NCI-H1105 treated with DMSO at 0.1 percent for 48 hours (cell line): ENCODE measurements at regions not wholly inside any gene's neighbourhood (a gene's known extent, or its start where the extent isn't known, plus 50 kb on each side); places are given as distances from the start of the nearest gene placed in this dataset.
"Not testable (repeated sequence)": the region's sequence is repeated elsewhere in the genome, so short reads cannot be mapped to it uniquely, and the experiment has no call there.

Source experiments
- DNase-seq: peaks from one replicate; lab custom pipeline; 2025; lab: John Stamatoyannopoulos, UW

- not testable (repeated sequence) for DNase-seq
These were observed 106.4 kb downstream of the SHOX start for GRCh38 chrX:737021-737420.

DNA sequence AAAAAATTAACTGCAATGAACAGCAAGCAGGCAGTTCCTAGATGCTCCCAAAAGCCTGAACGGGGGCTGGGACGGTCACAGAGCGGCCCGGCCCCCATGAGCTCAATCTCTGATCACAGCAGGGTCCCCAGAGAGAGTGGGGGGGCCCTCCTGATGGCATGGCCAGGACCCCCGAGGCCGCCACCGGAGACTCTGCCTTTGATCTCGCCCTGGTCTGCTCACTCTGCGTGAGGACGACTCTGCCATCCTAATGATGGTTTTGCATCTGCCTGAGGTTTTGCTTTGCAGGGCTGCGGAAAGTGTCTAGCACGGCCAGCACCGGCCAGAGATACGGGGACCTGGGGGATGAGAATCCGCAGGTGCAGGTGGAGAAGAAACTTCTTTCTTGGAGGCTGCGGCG, 103.8 kb downstream of the SHOX start:
- no peak for DNase-seq

DNA sequence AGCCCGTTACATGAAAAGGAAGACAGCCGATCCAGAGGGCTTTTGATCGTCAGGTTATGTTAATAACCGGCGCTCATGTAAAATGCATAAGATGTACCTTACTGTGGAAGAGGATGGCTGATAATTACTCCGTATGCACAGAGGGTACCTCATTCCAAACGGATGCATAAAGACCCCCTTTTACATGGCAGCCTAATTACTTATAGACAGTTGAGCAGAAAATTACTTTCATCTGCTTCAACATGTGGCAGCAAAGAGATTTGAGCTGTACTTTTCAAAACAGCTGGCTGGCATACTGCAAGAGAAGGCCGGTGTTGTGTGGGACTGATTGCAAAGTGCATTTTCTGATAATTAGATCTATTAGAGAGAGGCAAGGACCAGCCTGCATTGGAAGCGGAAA, 103.4 kb downstream of the SHOX start:
- DNase-seq: no peak

- no peak for DNase-seq
These were observed 99.2 kb downstream of the SHOX start for GRCh38 chrX:729583-730409.

DNA sequence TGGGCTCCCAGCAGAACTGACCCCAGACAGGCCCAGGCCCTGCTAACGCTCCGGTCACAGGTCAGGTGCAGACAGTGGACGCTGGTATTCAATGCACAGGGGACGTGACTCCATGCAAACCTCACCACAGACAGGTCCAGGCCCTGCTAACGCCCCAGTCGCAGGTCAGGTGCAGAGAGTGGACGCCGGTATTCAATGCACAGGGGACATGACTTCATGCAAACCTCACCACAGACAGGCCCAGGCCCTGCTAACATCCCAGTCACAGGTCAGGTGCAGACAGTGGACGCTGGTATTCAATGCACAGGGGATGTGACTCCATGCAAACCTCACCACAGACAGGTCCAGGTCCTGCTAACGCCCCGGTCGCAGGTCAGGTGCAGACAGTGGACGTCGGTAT, 98.5 kb downstream of the SHOX start:
- DNase-seq: not testable (repeated sequence)

DNA sequence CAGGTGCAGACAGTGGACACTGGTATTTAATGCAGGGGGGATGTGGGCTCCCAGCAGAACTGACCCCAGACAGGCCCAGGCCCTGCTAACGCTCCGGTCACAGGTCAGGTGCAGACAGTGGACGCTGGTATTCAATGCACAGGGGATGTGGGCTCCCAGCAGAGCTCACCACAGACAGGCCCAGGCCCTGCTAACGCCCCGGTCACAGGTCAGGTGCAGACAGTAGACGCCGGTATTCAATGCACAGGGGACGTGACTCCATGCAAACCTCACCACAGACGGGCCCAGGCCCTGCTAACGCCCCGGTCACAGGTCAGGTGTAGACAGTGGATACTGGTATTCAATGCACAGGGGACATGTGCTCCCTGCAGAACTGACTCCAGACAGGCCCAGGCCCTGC, 98.0 kb downstream of the SHOX start:
- not testable (repeated sequence) for DNase-seq

DNA sequence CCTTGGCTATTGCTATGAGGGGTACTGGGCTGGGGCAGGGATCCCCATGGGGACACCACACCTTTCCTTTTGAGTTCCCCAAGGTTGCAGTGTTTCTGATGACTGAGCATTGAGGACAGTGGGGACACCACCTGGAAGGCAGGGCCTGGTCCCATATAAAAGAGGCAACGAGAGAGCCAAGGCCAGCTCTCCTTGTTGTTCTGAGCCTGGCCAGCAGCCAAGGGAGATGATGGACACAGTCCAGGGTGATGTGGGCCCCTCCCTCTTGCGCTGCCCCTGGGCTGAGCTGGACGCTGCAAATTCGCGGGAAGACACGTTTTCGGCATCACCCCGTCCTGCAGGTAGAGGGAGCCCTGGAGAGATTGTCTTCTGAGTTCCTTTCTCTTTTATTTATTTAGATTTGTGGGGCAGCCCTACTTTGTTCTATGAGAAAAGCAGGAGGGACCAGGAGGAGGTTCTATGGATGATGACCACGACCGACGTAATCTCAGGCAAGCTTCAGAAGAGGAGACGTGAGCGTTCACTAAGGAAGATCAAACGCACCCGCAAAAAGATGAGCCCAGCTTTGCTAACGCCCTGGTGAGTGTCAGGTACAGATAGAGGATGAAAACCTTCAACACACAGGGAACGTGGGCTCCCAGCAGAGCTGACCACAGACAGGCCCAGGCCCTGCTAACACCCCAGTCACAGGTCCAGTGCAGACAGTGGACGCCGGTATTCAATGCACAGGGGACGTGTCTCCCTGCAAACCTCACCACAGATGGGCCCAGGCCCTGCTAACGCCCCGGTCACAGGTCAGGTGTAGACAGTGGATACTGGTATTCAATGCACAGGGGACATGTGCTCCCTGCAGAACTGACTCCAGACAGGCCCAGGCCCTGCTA, 97.4 kb downstream of the SHOX start:
- no peak for DNase-seq

GRCh38 chrX:725971-726370, 95.4 kb downstream of the SHOX start:
- no peak for DNase-seq

DNA sequence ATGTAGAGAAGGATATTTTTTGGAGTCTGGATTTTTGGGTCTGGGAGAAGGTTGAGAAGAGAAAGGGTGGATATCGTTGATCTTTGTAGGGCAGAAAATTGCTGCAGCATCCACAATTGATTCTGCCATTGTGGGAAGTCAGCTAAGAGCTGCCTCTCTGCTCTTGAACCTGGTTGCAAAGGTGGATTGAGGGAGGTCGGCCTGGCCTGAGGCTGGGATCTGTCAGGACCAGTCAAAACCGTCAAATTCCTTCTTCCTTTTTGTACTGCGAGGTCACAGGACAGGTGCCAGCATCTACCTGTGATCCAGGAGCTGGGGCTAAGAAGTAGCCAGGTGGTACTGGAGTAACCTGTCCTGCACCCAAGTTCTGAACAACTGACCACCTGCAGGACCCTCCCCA, 93.7 kb downstream of the SHOX start:
- DNase-seq: no peak

DNA sequence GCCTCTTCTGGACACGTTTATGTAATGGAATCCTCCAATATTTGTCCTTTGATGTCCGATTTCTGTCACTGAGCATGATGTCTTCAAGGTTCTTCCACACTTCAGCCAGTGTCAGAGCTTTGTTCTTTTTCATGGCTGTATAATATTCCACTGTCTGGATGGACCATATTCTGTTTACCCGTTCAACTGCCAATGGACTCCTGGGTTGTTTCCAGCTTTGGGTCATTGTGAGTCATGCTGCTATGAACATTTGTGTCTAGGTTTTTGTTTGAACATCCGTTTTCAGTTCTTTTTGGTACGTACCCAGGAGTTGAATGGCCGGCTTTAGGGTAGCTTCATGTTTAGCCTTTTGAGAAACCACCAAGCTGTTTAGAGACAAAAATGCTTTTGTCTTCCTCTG, 93.2 kb downstream of the SHOX start:
- no peak for DNase-seq

DNA sequence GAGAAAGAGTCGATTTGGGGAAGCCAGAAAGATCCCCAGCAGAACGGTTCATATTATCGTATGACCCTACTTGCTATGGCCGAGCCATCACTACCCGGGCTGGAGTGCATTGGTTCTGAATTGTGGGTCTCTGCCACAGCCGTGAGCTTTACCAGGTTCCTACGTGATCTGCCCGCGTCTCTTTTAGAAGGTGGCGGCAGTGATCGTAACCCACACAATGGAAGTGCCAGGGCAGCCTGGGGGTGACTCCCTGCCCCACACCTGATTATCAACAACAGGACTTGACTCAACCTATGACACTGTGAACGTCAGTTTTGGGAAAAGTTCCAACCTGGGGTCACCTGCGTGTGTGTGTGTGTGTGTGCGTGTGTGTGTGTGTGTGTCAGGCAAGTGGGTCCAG, 90.8 kb downstream of the SHOX start:
- no peak for DNase-seq

GRCh38 chrX:720825-721224, 90.2 kb downstream of the SHOX start:
- no peak for DNase-seq

DNA sequence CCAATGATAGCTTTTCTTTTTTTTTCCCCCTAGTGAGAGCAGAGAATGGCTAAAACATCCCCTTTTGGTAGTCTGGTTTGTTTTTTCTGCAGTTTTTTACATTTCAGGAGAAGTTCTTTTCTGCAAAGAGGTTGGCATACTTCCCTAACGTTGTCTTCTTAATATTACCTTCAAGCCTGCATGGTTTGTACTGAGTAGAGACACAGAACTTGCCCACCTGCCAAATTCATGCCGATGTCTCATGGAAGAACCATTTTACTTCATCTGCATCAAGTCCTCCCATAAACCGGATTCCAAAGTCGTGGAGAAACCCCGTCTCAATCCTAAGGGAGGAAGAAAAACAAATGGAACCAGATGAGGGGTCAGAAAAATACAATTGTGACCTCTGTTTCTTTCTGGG, 89.7 kb downstream of the SHOX start:
- no peak for DNase-seq

- DNase-seq: no peak
These were observed 85.5 kb downstream of the SHOX start for GRCh38 chrX:716136-716535.

- DNase-seq: no peak
These were observed 83.5 kb downstream of the SHOX start for GRCh38 chrX:714131-714530.
